ENCODE measurements at regions not wholly inside any gene's neighbourhood (a gene's known extent, or its start where the extent isn't known, plus 50 kb on each side); places are given as distances from the start of the nearest gene placed in this dataset.

- no peak for DNase-seq (ENCODE audit: low read depth in 2 of 2)
These were observed 433.1 kb upstream of the FAM241A start for GRCh38 chr4:111712093-111712677.

- no peak for DNase-seq (ENCODE audit: low read depth in 2 of 2)
These were observed 432.0 kb upstream of the FAM241A start for GRCh38 chr4:111713276-111713675.

- no peak for DNase-seq (ENCODE audit: low read depth in 2 of 2)
These were observed 427.3 kb upstream of the FAM241A start for GRCh38 chr4:111717921-111718320.

GRCh38 chr4:111718763-111719559 is 426.3 kb upstream of the FAM241A start:
- no peak for DNase-seq (ENCODE audit: low read depth in 2 of 2)

GRCh38 chr4:111720866-111721265 is 424.4 kb upstream of the FAM241A start:
- no peak for DNase-seq (ENCODE audit: low read depth in 2 of 2)

GRCh38 chr4:111722213-111722720 is 423.0 kb upstream of the FAM241A start:
- DNase-seq (ENCODE audit: low read depth in 2 of 2): no peak

GRCh38 chr4:111736516-111736915 is 408.7 kb upstream of the FAM241A start:
- DNase-seq (ENCODE audit: low read depth in 2 of 2): no peak

- no peak for DNase-seq (ENCODE audit: low read depth in 2 of 2)
These were observed 400.4 kb upstream of the FAM241A start for GRCh38 chr4:111744847-111745246.

GRCh38 chr4:111748157-111748556 is 397.1 kb upstream of the FAM241A start:
- DNase-seq (ENCODE audit: low read depth in 2 of 2): no peak

- DNase-seq (ENCODE audit: low read depth in 2 of 2): no peak
These were observed 391.3 kb upstream of the FAM241A start for GRCh38 chr4:111754003-111754402.

GRCh38 chr4:111755571-111755970 is 389.7 kb upstream of the FAM241A start:
- no peak for DNase-seq (ENCODE audit: low read depth in 2 of 2)

GRCh38 chr4:111761531-111761930 is 383.7 kb upstream of the FAM241A start:
- no peak for DNase-seq (ENCODE audit: low read depth in 2 of 2)

GRCh38 chr4:111770514-111770913 is 374.7 kb upstream of the FAM241A start:
- DNase-seq (ENCODE audit: low read depth in 2 of 2): no peak

- DNase-seq (ENCODE audit: low read depth in 2 of 2): no peak
These were observed 371.4 kb upstream of the FAM241A start for GRCh38 chr4:111773858-111774257.

GRCh38 chr4:111775556-111776297 is 369.5 kb upstream of the FAM241A start:
- DNase-seq (ENCODE audit: low read depth in 2 of 2): no peak

GRCh38 chr4:111776561-111776960 is 368.7 kb upstream of the FAM241A start:
- no peak for DNase-seq (ENCODE audit: low read depth in 2 of 2)

- DNase-seq (ENCODE audit: low read depth in 2 of 2): no peak
These were observed 366.7 kb upstream of the FAM241A start for GRCh38 chr4:111778543-111778942.

- DNase-seq (ENCODE audit: low read depth in 2 of 2): no peak
These were observed 364.3 kb upstream of the FAM241A start for GRCh38 chr4:111780965-111781364.

- no peak for DNase-seq (ENCODE audit: low read depth in 2 of 2)
These were observed 363.6 kb upstream of the FAM241A start for GRCh38 chr4:111781611-111782010.

- no peak for DNase-seq (ENCODE audit: low read depth in 2 of 2)
These were observed 357.2 kb upstream of the FAM241A start for GRCh38 chr4:111788099-111788498.

- DNase-seq (ENCODE audit: low read depth in 2 of 2): no peak
These were observed 355.2 kb upstream of the FAM241A start for GRCh38 chr4:111789901-111790640.

- DNase-seq (ENCODE audit: low read depth in 2 of 2): no peak
These were observed 352.6 kb upstream of the FAM241A start for GRCh38 chr4:111792632-111793031.

Measured in stimulated activated CD4-positive, alpha-beta T cell treated with anti-CD3 and anti-CD28 coated beads, Interleukin-15, amount 100 ng/mL, for 48 hours (primary cell).